Type B pancreatic cell (in vitro differentiated cells): ENCODE measurements at regions not wholly inside any gene's neighbourhood (a gene's known extent, or its start where the extent isn't known, plus 50 kb on each side); places are given as distances from the start of the nearest gene placed in this dataset.

ENCODE experiments used
- DNase-seq: peaks from one replicate; pipeline ENCODE4 v3.0.0; 2021; ENCODE audit warnings: mixed read lengths; ENCODE audit not compliant: unreplicated experiment; ENCODE audit errors: extremely low spot score
- H3K27ac Mint-ChIP-seq: 2 replicates; pipeline ENCODE4 v1.8.0; 2021; ENCODE audit warnings: mild to moderate bottlenecking, mixed read lengths
- H3K27me3 Mint-ChIP-seq: 2 replicates; pipeline ENCODE4 v1.8.0; 2021; ENCODE audit warnings: mixed read lengths
- H3K36me3 Mint-ChIP-seq: 2 replicates; pipeline ENCODE4 v1.8.0; 2021; ENCODE audit warnings: mixed read lengths
- H3K4me1 Mint-ChIP-seq: one replicate; pipeline ENCODE4 v1.8.0; 2021; ENCODE audit warnings: mixed read lengths; ENCODE audit not compliant: unreplicated experiment
- H3K4me3 Mint-ChIP-seq: 2 replicates; pipeline ENCODE4 v1.8.0; 2021; ENCODE audit warnings: mild to moderate bottlenecking, mixed read lengths
- H3K9me3 Mint-ChIP-seq: 2 replicates; pipeline ENCODE4 v1.8.0; 2021; ENCODE audit warnings: mixed read lengths
- TF ChIP-seq, protein P1 (sequence below): fragments of 200-600 bp; sonication (generic); conservative IDR thresholded peaks from 2 replicates; pipeline ENCODE4 v1.5.0; 2021; ENCODE audit warnings: antibody characterized with exemption, mild to moderate bottlenecking

DNA sequence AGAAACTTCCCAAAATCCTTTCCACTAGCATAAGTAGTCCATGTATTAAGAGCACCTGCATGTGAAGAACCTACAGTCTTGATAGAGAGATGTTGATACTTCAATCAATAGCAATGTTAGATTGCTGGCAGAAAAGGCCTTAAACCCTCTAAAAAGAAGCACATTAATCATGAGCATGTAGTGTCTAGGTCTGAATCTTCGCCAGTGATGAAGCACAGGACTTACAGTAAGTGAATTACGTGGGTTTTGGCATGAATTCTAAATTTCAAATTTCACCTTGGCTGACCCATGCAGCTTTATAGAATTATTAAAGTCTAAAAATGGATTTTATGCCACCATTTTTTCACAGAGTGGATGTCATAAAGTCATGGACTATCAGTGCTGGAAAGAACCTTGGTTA lies 791.6 kb upstream of the NOVA1 start:
- no peaks in the 10 kb centered on the region for H3K9me3 Mint-ChIP-seq
- H3K4me3 Mint-ChIP-seq = no peak overlapping the region
- no peaks in the 10 kb centered on the region for H3K36me3 Mint-ChIP-seq

DNA sequence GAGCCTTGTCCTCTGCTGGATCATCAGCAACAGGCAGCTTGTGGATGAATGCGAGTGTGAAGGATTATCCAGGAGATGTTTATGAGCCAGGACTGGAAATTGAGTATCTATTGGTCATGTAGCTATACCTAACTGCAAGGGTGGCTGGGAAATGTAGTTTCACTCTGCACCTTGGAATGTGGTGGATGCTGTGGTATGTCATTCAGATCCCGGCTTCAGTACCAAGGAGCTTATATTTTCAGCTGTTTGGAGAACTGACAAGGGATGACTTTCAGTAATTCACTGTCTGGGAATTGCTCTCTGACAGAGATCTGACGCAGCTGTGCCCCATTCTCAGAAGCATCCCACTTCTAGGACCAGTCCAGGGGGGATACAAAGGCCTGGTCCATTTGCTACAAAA lies 792.3 kb upstream of the NOVA1 start:
- no peaks in the 10 kb centered on the region for H3K36me3 Mint-ChIP-seq
- no peak overlapping the region for H3K27ac Mint-ChIP-seq
- H3K27me3 Mint-ChIP-seq = no peaks in the 10 kb centered on the region
- no peak overlapping the region for H3K4me3 Mint-ChIP-seq
- no peaks in the 10 kb centered on the region for H3K9me3 Mint-ChIP-seq
- TF ChIP-seq, protein P1, sequence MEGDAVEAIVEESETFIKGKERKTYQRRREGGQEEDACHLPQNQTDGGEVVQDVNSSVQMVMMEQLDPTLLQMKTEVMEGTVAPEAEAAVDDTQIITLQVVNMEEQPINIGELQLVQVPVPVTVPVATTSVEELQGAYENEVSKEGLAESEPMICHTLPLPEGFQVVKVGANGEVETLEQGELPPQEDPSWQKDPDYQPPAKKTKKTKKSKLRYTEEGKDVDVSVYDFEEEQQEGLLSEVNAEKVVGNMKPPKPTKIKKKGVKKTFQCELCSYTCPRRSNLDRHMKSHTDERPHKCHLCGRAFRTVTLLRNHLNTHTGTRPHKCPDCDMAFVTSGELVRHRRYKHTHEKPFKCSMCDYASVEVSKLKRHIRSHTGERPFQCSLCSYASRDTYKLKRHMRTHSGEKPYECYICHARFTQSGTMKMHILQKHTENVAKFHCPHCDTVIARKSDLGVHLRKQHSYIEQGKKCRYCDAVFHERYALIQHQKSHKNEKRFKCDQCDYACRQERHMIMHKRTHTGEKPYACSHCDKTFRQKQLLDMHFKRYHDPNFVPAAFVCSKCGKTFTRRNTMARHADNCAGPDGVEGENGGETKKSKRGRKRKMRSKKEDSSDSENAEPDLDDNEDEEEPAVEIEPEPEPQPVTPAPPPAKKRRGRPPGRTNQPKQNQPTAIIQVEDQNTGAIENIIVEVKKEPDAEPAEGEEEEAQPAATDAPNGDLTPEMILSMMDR = no peak
- DNase-seq = no peak
- no peaks in the 10 kb centered on the region for H3K4me1 Mint-ChIP-seq

More for the DNA sequence above, 791.6 kb upstream of the NOVA1 start:
- no peaks in the 10 kb centered on the region for H3K27me3 Mint-ChIP-seq
- TF ChIP-seq, protein P1 = no peak
- no peak overlapping the region for H3K27ac Mint-ChIP-seq
- DNase-seq = no peak
- H3K4me1 Mint-ChIP-seq = no peaks in the 10 kb centered on the region

DNA sequence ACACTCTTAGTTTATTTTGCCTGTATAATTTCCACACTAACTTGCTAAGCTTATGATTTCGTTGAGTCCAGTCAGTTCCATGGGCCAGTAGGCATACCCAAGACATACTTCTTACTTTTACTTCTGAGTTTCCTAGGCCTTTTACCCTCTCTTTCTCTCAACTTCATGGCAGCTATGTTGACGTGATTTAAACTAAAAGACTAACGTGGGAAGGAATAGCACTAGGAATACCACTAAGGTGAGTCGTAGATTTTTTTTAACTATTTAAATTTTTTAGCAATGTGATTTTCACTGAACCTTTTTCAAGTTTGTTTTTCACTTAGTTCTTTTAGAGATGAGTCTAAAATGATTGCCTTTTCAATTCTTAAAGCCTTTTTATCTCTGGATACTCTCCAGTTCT lies 793.5 kb upstream of the NOVA1 start:
- DNase-seq = no peak
- H3K4me3 Mint-ChIP-seq = no peak overlapping the region
- H3K36me3 Mint-ChIP-seq = no peaks in the 10 kb centered on the region
- no peaks in the 10 kb centered on the region for H3K9me3 Mint-ChIP-seq
- H3K27ac Mint-ChIP-seq = no peak overlapping the region
- TF ChIP-seq, protein P1 = no peak
- H3K27me3 Mint-ChIP-seq = no peaks in the 10 kb centered on the region
- no peaks in the 10 kb centered on the region for H3K4me1 Mint-ChIP-seq

DNA sequence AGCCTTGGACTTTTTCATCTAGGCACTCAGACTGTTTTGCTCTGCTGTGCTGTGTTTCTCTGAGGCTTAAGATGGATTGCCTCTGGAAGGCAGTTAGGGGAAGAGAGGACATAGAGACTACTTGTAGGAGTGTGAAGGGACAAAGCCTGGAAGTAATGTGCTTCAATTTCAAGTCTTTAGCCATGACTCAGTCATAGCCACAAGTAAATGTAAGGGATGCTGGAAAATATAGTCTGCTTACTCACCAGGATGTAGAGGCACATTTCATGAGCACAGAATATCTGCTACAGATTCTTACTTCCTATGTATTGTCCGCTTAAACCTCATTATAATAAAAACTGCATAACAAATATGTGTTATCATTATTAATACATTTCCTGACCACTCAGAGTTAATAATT lies 794.3 kb upstream of the NOVA1 start:
- Mint-ChIP-seq H3K9me3 (no peaks in the 10 kb centered on the region), H3K27ac (no peak overlapping the region), H3K36me3 (no peaks in the 10 kb centered on the region), H3K4me3 (no peak overlapping the region), H3K4me1 (no peaks in the 10 kb centered on the region), H3K27me3 (no peaks in the 10 kb centered on the region)
- DNase-seq = no peak
- TF ChIP-seq, protein P1 = no peak

DNA sequence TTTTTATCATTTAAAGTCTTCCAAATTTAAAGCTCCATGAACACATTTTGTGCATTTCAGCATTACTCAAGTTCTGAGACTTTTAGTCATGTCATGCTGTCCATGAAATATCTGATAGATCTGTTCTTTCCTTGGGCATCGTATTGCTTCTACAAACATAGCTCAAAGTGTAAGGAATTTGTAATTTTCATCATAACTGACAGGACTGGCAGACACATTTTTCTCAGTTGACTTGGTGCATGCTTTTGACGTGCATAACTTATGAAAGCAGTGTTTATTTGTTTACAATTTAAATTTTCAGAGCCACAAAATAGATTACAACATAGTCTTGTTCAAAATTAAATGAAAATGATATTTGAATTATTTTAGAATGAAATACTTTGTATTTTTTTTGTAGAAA lies 812.1 kb upstream of the NOVA1 start:
- DNase-seq = no peak
- TF ChIP-seq, protein P1 = no peak
- Mint-ChIP-seq H3K27ac (no peak overlapping the region), H3K36me3 (no peaks in the 10 kb centered on the region), H3K9me3 (no peaks in the 10 kb centered on the region), H3K27me3 (no peaks in the 10 kb centered on the region), H3K4me3 (no peak overlapping the region), H3K4me1 (peaks cover 3% of the 10 kb centered on the region)

DNA sequence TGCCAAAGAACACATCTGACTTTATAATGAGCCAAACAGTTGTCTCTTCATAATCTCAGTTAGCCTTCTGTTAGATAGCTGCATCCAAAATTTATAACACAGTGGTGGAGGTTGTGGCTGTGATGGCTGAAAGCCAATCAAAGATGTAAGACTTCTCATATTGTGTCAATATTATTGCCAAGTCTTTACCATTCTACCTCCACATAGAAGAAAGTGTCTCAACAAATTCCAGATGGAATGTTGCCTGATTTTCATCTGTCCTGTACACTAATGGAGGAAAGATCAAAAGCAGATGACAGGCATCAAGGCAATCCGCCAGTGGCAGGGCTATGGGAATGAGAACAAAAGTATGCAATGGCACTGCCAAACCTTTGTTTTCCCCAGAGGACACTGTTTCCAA lies 813.1 kb upstream of the NOVA1 start:
- Mint-ChIP-seq H3K27me3 (no peaks in the 10 kb centered on the region), H3K4me3 (no peak overlapping the region), H3K9me3 (no peaks in the 10 kb centered on the region), H3K36me3 (no peaks in the 10 kb centered on the region), H3K27ac (no peak overlapping the region), H3K4me1 (peaks cover 3% of the 10 kb centered on the region)
- no peak for DNase-seq
- TF ChIP-seq, protein P1 = no peak
